ENCODE measurements at regions not wholly inside any gene's neighbourhood (a gene's known extent, or its start where the extent isn't known, plus 50 kb on each side); places are given as distances from the start of the nearest gene placed in this dataset.

DNA sequence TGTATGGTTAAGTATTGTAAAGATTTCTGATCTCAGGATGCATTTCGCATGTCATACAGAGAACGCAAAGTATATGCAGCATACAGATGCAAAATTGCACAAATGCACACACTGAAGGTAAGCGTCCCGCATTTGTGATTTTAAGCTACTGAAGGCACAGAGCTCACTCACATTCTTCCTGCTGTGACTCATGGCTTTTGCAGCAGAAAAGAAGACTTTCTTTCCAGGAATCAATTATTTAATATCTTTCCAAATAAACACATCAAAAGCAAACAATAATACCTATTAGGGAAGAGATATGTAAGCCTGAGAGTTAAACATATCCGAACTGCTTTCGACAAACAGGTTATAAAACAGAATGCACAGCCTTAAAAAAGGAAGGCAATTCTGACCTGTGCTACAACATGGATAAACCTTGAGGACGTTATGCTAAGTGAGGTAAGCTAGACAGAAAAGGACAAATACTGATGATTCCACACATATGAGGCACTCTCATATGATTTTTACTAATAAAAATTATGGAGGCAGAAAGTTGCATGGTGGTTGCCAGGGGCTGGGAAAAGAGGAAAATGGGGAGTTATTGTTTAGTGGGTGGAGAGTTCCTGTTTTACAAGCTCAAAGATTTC lies 109.0 kb downstream of the TFAP2A start:
- TF ChIP-seq, protein P1, sequence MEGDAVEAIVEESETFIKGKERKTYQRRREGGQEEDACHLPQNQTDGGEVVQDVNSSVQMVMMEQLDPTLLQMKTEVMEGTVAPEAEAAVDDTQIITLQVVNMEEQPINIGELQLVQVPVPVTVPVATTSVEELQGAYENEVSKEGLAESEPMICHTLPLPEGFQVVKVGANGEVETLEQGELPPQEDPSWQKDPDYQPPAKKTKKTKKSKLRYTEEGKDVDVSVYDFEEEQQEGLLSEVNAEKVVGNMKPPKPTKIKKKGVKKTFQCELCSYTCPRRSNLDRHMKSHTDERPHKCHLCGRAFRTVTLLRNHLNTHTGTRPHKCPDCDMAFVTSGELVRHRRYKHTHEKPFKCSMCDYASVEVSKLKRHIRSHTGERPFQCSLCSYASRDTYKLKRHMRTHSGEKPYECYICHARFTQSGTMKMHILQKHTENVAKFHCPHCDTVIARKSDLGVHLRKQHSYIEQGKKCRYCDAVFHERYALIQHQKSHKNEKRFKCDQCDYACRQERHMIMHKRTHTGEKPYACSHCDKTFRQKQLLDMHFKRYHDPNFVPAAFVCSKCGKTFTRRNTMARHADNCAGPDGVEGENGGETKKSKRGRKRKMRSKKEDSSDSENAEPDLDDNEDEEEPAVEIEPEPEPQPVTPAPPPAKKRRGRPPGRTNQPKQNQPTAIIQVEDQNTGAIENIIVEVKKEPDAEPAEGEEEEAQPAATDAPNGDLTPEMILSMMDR (IDR thresholded peaks at IDR 0.05), result no peak
- TF ChIP-seq POLR2A (IDR thresholded peaks at IDR 0.05), result no peak

Data from uterus (tissue), 2 donors.